Transverse colon (tissue), 4 donors: ENCODE measurements at regions not wholly inside any gene's neighbourhood (a gene's known extent, or its start where the extent isn't known, plus 50 kb on each side); places are given as distances from the start of the nearest gene placed in this dataset.

Experiments used
- EP300 ChIP-seq: sonication (generic); formaldehyde crosslinking; IDR thresholded peaks from one replicate; pipeline ENCODE4 v1.6.1; 2017; ENCODE audit warnings: antibody characterized with exemption, low read depth
- POLR2A ChIP-seq: fragments of 450-650 bp; IDR thresholded peaks from one replicate; pipeline ENCODE4 v1.6.1; 2016; ENCODE audit warnings: antibody characterized with exemption, mild to moderate bottlenecking, moderate library complexity
- POLR2AphosphoS5 ChIP-seq, 3 donors: sonication (generic); formaldehyde crosslinking; IDR thresholded peaks; one replicate each; pipeline ENCODE4 v1.6.1; 2016; ENCODE audit warnings: antibody characterized with exemption in 3 of 3
- TF ChIP-seq, protein P1 (sequence below), 5 experiments: fragments of 200-600 bp in 3 of 5; fragments of 450-650 bp in 2 of 5; sonication (generic) in 3 of 5; IDR thresholded peaks; 1 replicate in 2 of 5; 2 replicates in 3 of 5; pipeline ENCODE4 v1.5.1; 2016 to 2017; ENCODE audit warnings: antibody characterized with exemption in 5 of 5, inconsistent platforms in 3 of 5, mild to moderate bottlenecking in 2 of 5, moderate library complexity in 1 of 5

DNA sequence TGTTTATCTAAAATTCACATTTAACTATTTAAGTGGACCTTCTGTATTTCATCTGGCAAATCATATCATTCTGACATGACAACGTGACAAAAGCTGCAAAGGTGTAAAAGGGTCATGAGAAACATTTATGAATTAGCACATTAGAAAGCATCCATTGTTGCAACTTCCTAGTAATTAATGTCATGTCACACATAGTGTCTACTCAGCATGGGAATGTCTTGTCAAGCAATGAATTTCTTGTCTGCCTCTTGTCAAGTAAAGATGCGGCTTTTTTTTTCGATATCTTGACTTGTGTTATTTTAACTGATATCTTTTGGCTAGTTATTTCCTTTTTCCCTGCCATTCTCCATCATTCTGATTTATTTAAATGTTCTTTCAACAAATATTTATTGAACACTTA is 463.5 kb upstream of the CXorf51B start:
- TF ChIP-seq, protein P1, sequence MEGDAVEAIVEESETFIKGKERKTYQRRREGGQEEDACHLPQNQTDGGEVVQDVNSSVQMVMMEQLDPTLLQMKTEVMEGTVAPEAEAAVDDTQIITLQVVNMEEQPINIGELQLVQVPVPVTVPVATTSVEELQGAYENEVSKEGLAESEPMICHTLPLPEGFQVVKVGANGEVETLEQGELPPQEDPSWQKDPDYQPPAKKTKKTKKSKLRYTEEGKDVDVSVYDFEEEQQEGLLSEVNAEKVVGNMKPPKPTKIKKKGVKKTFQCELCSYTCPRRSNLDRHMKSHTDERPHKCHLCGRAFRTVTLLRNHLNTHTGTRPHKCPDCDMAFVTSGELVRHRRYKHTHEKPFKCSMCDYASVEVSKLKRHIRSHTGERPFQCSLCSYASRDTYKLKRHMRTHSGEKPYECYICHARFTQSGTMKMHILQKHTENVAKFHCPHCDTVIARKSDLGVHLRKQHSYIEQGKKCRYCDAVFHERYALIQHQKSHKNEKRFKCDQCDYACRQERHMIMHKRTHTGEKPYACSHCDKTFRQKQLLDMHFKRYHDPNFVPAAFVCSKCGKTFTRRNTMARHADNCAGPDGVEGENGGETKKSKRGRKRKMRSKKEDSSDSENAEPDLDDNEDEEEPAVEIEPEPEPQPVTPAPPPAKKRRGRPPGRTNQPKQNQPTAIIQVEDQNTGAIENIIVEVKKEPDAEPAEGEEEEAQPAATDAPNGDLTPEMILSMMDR (IDR thresholded peaks at IDR 0.05) = no peak
- TF ChIP-seq POLR2AphosphoS5 (IDR thresholded peaks at IDR 0.05) = no peak
- TF ChIP-seq POLR2A = no peak
- no peak for TF ChIP-seq EP300
